ENCODE measurements at regions not wholly inside any gene's neighbourhood (a gene's known extent, or its start where the extent isn't known, plus 50 kb on each side); places are given as distances from the start of the nearest gene placed in this dataset.

DNA sequence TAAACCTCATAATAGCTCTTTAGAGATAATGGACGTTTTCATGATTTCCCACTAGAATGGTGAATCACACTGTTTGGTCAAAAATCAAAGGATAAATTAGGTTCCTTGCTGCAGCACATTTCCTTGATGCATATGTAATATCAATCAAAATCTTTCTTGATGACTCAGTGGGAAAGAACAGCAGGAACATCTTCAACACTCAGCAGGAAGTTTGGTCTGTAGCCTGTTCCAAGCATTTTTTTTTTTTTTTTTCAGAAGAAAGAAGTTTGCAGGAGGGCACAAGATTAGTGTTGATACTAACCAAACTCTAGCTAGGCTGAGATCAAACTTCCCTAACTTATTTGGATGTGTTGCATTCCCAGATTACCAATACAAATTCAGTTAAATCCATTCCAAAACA, 1529.8 kb downstream of the FAM181B start:
- POLR2A ChIA-PET: no interaction called here
- H3K9me3 ChIP-seq (ENCODE audit: control insufficient read depth in 1 of 2, insufficient read depth in 1 of 2, low read length in 2 of 2): peaks cover 0 to 10% of the 10 kb centered on the region in 2 experiments
- H3K36me3 Mint-ChIP-seq (ENCODE audit: low read depth): no peaks in the 10 kb centered on the region
- no peak overlapping the region for H3K4me3 Mint-ChIP-seq
- CTCF ChIA-PET: no interaction called here
- H3K4me1 ChIP-seq (ENCODE audit: insufficient read depth, low read length): no peaks in the 10 kb centered on the region
- H3K27me3 ChIP-seq (ENCODE audit: control insufficient read depth in 1 of 2, insufficient read depth in 2 of 2, low read length in 2 of 2): no peaks in the 10 kb centered on the region
- H3K4me3 ChIP-seq (ENCODE audit: low read length): no peak overlapping the region
- H3K9me3 Mint-ChIP-seq: peaks cover 15% of the 10 kb centered on the region
- no peak for DNase-seq
- no peak overlapping the region for H3K27ac ChIP-seq (ENCODE audit: low read depth in 1 of 2, low read length in 2 of 2)
- no peaks in the 10 kb centered on the region for H3K36me3 ChIP-seq (ENCODE audit: insufficient read depth, low read length)
- ATAC-seq (ENCODE audit: poor library complexity): no peak
- TF ChIP-seq, protein P1, sequence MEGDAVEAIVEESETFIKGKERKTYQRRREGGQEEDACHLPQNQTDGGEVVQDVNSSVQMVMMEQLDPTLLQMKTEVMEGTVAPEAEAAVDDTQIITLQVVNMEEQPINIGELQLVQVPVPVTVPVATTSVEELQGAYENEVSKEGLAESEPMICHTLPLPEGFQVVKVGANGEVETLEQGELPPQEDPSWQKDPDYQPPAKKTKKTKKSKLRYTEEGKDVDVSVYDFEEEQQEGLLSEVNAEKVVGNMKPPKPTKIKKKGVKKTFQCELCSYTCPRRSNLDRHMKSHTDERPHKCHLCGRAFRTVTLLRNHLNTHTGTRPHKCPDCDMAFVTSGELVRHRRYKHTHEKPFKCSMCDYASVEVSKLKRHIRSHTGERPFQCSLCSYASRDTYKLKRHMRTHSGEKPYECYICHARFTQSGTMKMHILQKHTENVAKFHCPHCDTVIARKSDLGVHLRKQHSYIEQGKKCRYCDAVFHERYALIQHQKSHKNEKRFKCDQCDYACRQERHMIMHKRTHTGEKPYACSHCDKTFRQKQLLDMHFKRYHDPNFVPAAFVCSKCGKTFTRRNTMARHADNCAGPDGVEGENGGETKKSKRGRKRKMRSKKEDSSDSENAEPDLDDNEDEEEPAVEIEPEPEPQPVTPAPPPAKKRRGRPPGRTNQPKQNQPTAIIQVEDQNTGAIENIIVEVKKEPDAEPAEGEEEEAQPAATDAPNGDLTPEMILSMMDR (IDR thresholded peaks at IDR 0.05): no peak
- no peaks in the 10 kb centered on the region for H3K27me3 Mint-ChIP-seq
- no peaks in the 10 kb centered on the region for H3K4me1 Mint-ChIP-seq (ENCODE audit: low read depth)
- intact Hi-C loops (cut with DNase I, micrococcal nuclease): no loop called here
- no peak overlapping the region for H3K27ac Mint-ChIP-seq

GRCh38 chr11:81197396-81197795, 1536.3 kb downstream of the FAM181B start:
- Mint-ChIP-seq H3K9me3 (peaks cover 11% of the 10 kb centered on the region), H3K4me3 (no peak overlapping the region), H3K4me1 (ENCODE audit: low read depth) (no peaks in the 10 kb centered on the region), H3K27me3 (no peaks in the 10 kb centered on the region), H3K36me3 (ENCODE audit: low read depth) (no peaks in the 10 kb centered on the region), H3K27ac (no peak overlapping the region)
- DNase-seq (no peak), ATAC-seq (ENCODE audit: poor library complexity) (no peak)
- ChIA-PET CTCF (no interaction called here), POLR2A (no interaction called here)
- H3K27ac ChIP-seq (ENCODE audit: low read depth in 1 of 2, low read length in 2 of 2): no peak overlapping the region
- H3K36me3 ChIP-seq (ENCODE audit: insufficient read depth, low read length): no peaks in the 10 kb centered on the region
- no peak overlapping the region for H3K4me3 ChIP-seq (ENCODE audit: low read length)
- H3K9me3 ChIP-seq (ENCODE audit: control insufficient read depth in 1 of 2, insufficient read depth in 1 of 2, low read length in 2 of 2): peaks cover 4 to 7% of the 10 kb centered on the region in 2 experiments
- intact Hi-C loops (cut with DNase I, micrococcal nuclease): no loop called here
- no peaks in the 10 kb centered on the region for H3K4me1 ChIP-seq (ENCODE audit: insufficient read depth, low read length)
- TF ChIP-seq, protein P1 (IDR thresholded peaks at IDR 0.05): no peak
- H3K27me3 ChIP-seq (ENCODE audit: control insufficient read depth in 1 of 2, insufficient read depth in 2 of 2, low read length in 2 of 2): no peaks in the 10 kb centered on the region

GRCh38 chr11:81192516-81192915, 1541.1 kb downstream of the FAM181B start:
- Histone ChIP-seq H3K4me1 (ENCODE audit: insufficient read depth, low read length) (no peaks in the 10 kb centered on the region), H3K9me3 (ENCODE audit: control insufficient read depth in 1 of 2, insufficient read depth in 1 of 2, low read length in 2 of 2) (peaks cover 4 to 7% of the 10 kb centered on the region in 2 experiments), H3K36me3 (ENCODE audit: insufficient read depth, low read length) (no peaks in the 10 kb centered on the region), H3K27me3 (ENCODE audit: control insufficient read depth in 1 of 2, insufficient read depth in 2 of 2, low read length in 2 of 2) (no peaks in the 10 kb centered on the region), H3K4me3 (ENCODE audit: low read length) (no peak overlapping the region), H3K27ac (ENCODE audit: low read depth in 1 of 2, low read length in 2 of 2) (no peak overlapping the region)
- ChIA-PET CTCF (no interaction called here), POLR2A (no interaction called here)
- H3K9me3 Mint-ChIP-seq: peaks cover 3% of the 10 kb centered on the region
- TF ChIP-seq, protein P1 (IDR thresholded peaks at IDR 0.05): no peak
- no peak for DNase-seq
- H3K4me1 Mint-ChIP-seq (ENCODE audit: low read depth): no peaks in the 10 kb centered on the region
- H3K27ac Mint-ChIP-seq: no peak overlapping the region
- H3K4me3 Mint-ChIP-seq: no peak overlapping the region
- intact Hi-C loops (cut with DNase I, micrococcal nuclease): no loop called here
- no peaks in the 10 kb centered on the region for H3K27me3 Mint-ChIP-seq
- no peak for ATAC-seq (ENCODE audit: poor library complexity)
- no peaks in the 10 kb centered on the region for H3K36me3 Mint-ChIP-seq (ENCODE audit: low read depth)

Data from CD4-positive, alpha-beta T cell (primary cell).